GM20000 (cell line): ENCODE measurements at regions not wholly inside any gene's neighbourhood (a gene's known extent, or its start where the extent isn't known, plus 50 kb on each side); places are given as distances from the start of the nearest gene placed in this dataset.

Source experiments
- DNase-seq: peaks from one replicate; pipeline ENCODE4 v3.0.0; 2012; ENCODE audit warnings: low spot score
- TF ChIP-seq, protein P1 (sequence below): IDR thresholded peaks from 2 replicates; pipeline ENCODE4 v1.5.1; 2012; ENCODE audit warnings: mild to moderate bottlenecking, control low read depth; ENCODE audit errors: extremely low read depth, missing control alignments

DNA sequence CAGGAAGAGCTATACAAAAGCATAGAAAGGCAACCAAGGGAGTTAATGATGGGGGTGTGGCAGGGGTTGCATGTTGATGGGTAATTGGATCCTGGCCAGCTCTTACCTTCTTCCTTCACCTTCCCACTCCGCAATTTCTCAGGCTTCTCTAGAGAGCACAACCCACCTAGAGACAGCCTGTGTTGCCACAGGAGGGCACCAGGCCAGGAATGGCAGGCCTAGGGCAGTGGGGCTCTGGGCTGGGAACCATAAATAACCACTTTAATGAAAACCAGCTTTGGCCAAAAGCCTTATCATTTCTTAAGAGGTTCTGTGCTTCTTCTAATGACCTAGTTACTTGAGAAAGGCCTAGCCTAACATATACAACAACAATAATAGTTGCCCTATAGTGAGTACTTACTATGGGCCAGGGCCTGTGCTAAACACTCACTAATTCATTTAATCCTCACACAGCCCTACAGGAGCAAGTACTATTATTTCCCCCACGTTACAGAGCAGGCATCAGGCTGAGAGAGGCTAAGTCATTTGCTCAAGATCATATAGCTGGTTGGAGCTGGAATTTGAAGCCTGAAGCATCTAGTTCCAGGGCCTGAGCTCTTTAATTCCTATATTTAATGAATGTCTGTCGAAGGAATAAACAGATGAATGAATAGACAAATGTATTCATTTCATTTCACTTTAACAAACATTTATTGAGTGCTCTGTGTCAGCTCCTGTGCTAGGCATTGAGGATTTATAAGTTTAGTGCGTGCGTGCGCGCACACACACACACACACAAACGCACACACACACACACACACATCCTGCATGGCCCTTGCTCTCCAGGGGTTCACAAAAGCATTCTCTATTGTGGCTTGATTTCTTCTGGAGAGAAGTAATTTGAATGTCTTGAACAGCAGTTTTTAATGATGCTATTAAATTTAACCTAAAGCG is 66.8 kb downstream of the RTL9 start:
- no peak for DNase-seq
- TF ChIP-seq, protein P1, sequence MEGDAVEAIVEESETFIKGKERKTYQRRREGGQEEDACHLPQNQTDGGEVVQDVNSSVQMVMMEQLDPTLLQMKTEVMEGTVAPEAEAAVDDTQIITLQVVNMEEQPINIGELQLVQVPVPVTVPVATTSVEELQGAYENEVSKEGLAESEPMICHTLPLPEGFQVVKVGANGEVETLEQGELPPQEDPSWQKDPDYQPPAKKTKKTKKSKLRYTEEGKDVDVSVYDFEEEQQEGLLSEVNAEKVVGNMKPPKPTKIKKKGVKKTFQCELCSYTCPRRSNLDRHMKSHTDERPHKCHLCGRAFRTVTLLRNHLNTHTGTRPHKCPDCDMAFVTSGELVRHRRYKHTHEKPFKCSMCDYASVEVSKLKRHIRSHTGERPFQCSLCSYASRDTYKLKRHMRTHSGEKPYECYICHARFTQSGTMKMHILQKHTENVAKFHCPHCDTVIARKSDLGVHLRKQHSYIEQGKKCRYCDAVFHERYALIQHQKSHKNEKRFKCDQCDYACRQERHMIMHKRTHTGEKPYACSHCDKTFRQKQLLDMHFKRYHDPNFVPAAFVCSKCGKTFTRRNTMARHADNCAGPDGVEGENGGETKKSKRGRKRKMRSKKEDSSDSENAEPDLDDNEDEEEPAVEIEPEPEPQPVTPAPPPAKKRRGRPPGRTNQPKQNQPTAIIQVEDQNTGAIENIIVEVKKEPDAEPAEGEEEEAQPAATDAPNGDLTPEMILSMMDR: no peak

DNA sequence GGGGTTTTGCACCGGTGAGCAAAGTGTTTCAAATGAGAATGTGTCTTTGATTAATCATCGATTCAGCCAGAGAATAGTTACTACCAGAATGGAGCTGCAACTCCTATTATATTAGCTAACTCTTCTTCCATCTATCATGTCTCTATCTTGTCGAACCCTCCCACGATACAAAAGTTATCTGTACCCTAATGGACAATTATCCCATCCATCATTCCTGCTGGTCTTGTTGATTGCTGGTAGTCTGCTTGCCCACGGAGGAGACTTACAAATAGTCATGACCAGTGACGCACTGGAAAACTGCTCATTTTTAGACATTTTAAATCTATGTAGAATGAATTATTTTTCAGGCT is 67.5 kb downstream of the RTL9 start:
- no peak for DNase-seq
- TF ChIP-seq, protein P1: no peak

DNA sequence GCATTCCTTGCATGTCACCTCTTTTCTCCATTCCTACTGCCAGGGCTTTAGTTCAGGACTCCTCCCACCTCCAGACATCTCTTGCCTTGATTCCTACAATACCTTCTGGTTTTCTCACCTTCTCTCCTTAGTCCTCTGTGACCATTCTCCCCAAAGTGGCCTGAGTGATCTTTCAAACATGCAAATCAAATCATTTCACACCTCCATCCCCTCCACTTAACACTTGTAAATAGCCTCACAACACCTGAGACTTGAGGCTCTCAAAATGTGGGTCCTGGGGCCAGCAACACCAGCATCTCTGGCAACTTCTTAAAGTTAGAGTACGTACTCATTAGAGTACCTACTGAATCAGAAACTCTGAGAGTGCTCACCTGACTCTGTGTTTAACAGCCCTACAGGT is 68.4 kb downstream of the RTL9 start:
- TF ChIP-seq, protein P1: no peak
- DNase-seq: no peak

DNA sequence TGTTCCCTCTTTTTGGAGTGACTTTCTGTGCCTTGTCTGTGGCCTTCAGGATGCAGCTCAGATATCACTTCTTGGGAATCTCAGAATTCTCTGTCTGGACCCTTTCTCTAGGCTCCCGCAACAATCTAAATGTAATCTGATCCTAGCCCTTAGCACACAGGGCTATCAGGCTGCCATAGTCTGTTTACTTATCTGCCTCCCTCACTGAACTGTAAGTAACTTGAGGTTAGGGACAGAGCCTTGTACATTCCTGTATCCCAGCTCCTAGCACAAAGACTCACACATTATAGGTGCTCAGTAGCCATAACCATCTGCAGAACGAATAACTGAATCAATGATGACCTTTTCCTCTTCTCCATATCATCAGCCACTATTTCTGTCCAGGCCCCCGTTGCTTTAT is 69.5 kb downstream of the RTL9 start:
- TF ChIP-seq, protein P1: no peak
- no peak for DNase-seq

DNA sequence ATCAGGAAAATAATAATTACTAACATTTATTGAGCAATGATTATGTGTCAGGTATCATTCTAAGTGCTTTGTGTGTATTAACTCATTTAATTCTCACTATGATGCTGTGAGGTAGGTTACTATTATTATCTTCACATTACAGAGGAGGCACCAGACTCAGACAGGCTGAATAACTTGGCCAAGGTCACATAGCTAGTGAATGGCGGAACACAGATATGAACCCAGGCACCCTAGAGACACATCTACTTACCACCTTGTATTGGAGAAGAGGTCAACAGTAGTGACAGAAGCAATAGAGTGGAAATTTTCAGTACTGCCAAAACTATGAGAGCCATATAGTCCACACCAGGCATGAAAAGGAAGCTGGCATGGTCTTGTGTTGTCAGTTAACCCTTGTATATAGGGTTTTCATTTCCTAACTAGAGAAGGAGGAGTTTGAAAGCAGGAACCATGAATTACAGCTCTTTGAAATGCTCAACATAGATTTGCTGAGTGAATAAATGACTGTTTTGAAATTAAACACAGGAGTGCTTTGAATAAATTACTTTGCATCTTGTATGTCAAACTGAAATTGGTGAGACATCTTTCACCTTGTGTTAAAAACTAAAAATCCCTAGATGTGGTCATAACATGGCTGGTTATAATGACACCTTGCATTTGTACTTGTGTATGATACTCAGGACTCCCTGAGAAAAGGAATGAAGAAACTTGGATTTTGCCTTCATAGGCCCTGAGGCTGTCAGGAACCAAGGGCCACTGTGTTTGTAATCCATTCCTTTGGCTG is 71.8 kb downstream of the RTL9 start:
- TF ChIP-seq, protein P1: no peak
- no peak for DNase-seq

DNA sequence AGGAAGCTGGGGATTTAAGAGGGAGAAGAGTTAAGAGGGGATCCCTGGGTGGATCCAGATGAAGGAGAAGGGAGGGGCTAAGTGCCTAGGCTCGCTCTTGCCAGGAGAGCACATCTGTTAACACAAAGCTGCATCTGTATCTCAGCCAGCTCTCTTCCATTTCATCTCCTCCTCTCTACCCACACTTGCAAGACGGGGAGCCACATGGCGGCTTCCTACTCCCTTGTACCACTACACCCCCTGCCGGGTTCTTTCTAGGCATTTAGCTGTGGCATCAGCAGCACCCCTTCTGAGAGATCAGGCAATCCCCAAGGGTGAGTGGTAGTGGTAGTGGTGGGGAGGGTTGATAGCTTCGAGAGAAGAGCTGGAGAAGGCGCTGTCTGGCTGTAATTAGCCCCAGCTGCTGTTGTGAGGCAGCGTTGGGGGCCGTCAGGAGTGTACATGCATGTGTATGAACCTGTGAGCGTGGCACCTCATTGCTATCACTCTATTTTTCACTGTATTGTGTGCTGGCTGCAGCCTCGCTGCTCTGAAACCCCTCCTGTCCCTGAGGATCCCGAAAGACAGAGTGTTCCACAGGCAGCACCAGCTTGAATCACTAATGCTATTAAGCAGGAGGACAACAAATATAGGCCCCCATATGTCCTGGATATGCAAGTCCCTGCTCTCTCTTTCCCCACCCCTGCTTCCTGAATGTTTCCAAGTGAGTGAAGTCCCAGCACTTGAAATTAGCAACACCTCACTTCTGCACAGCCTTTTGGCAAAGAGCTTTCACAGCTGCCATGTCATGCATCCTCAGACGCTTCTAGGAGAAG is 73.7 kb downstream of the RTL9 start:
- TF ChIP-seq, protein P1: no peak
- no peak for DNase-seq
